Naive thymus-derived CD4-positive, alpha-beta T cell (primary cell): ENCODE measurements at regions not wholly inside any gene's neighbourhood (a gene's known extent, or its start where the extent isn't known, plus 50 kb on each side); places are given as distances from the start of the nearest gene placed in this dataset.

ENCODE experiments used
- ATAC-seq: fragments of 150-1000 bp; cut with Tn5 transposase; 2 replicates; pipeline ENCODE4 v1.10.0; 2021; ENCODE audit warnings: mild to moderate bottlenecking, moderate library complexity
- CTCF ChIA-PET: fragments of 350-600 bp; sonication (Branson Sonifier 250); formaldehyde crosslinking; loops from one replicate; lab custom pipeline; 2021; ENCODE audit warnings: antibody characterized with exemption; lab: Charles Lee
- POLR2A ChIA-PET: fragments of 350-600 bp; sonication (Branson Sonifier 250); formaldehyde crosslinking; loops from one replicate; lab custom pipeline; 2021; ENCODE audit warnings: antibody characterized with exemption, inconsistent platforms; lab: Charles Lee
- DNase-seq, 9 donors: peaks; one replicate each; pipeline versions ENCODE4 v3.0.0 to v3.0.0-alpha.2; 2020 to 2022; ENCODE audit warnings: mixed read lengths in 1 of 9
- H3K27ac ChIP-seq: one replicate; pipeline ENCODE4 v1.7.0; 2013; ENCODE audit warnings: mild to moderate bottlenecking, low read depth, low read length, moderate library complexity
- H3K27me3 ChIP-seq, 2 donors: one replicate each; pipeline ENCODE4 v1.7.0; 2013; ENCODE audit warnings: low read length in 2 of 2, mild to moderate bottlenecking in 2 of 2, moderate library complexity in 2 of 2; ENCODE audit not compliant: control insufficient read depth in 2 of 2, insufficient read depth in 2 of 2
- H3K36me3 ChIP-seq, 3 experiments: 1 replicate in 2 of 3; 2 replicates in 1 of 3; pipeline ENCODE4 v1.7.0; 2013; ENCODE audit warnings: low read length in 3 of 3, mild to moderate bottlenecking in 3 of 3, moderate library complexity in 1 of 3; ENCODE audit not compliant: insufficient read depth in 3 of 3, control insufficient read depth in 2 of 3
- H3K4me1 ChIP-seq, 2 donors: one replicate each; pipeline ENCODE4 v1.7.0; 2013; ENCODE audit warnings: low read length in 2 of 2, mild to moderate bottlenecking in 2 of 2, moderate library complexity in 1 of 2; ENCODE audit not compliant: control insufficient read depth in 2 of 2, insufficient read depth in 2 of 2
- H3K4me3 ChIP-seq: 2 replicates; pipeline ENCODE4 v1.7.0; 2013; ENCODE audit warnings: mild to moderate bottlenecking, low read length
- H3K9me3 ChIP-seq, 3 experiments: 1 replicate in 2 of 3; 2 replicates in 1 of 3; pipeline ENCODE4 v1.7.0; 2013; ENCODE audit warnings: low read length in 3 of 3; ENCODE audit not compliant: control insufficient read depth in 2 of 3
- H3K27ac Mint-ChIP-seq, 9 donors: one replicate each; pipeline ENCODE4 v1.8.0; 2020 to 2022; ENCODE audit warnings: mixed read lengths in 9 of 9, mild to moderate bottlenecking in 8 of 9, moderate library complexity in 5 of 9, inconsistent platforms in 2 of 9
- H3K27me3 Mint-ChIP-seq, 5 donors: one replicate each; pipeline ENCODE4 v1.8.0; 2021 to 2022; ENCODE audit warnings: mixed read lengths in 5 of 5, mild to moderate bottlenecking in 1 of 5
- H3K36me3 Mint-ChIP-seq, 5 donors: one replicate each; pipeline ENCODE4 v1.8.0; 2020 to 2022; ENCODE audit warnings: mixed read lengths in 5 of 5, mild to moderate bottlenecking in 3 of 5, inconsistent platforms in 1 of 5
- H3K4me1 Mint-ChIP-seq, 7 donors: one replicate each; pipeline ENCODE4 v1.8.0; 2020 to 2022; ENCODE audit warnings: mixed read lengths in 7 of 7, mild to moderate bottlenecking in 3 of 7, inconsistent platforms in 1 of 7
- H3K4me3 Mint-ChIP-seq, 10 donors: one replicate each; pipeline ENCODE4 v1.8.0; 2020 to 2022; ENCODE audit warnings: mild to moderate bottlenecking in 10 of 10, mixed read lengths in 10 of 10, moderate library complexity in 6 of 10, inconsistent platforms in 2 of 10
- H3K9me3 Mint-ChIP-seq, 11 donors: one replicate each; pipeline ENCODE4 v1.8.0; 2020 to 2022; ENCODE audit warnings: mixed read lengths in 11 of 11, mild to moderate bottlenecking in 4 of 11, inconsistent platforms in 1 of 11, moderate library complexity in 1 of 11
- intact Hi-C, 2 donors: fragments of 100-400 bp; cut with micrococcal nuclease; formaldehyde crosslinking; loops; one replicate each; pipeline ENCODE4 v1.15.1; 2023

DNA sequence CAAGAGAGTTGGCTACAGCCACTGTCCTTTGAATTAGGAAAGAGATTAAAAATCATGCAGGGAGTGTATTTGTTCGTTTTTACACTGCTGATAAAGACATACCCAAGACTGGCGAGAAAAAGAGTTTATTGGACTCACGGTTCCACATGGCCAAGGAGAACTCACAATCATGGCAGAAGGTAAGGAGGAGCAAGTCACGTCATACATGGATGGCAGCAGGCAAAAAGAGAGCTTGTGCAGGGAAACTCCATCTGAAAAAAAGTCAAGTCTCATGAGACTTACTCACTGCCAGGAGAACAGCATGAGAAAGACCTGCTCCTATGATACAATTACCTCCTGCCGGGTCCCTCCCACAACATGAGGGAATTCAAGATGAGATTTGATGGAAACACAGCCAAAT, 1595.2 kb downstream of the KCNT2 start:
- no peaks in the 10 kb centered on the region for H3K36me3 ChIP-seq
- H3K27me3 ChIP-seq, result no peaks in the 10 kb centered on the region
- Mint-ChIP-seq H3K27me3 (no peaks in the 10 kb centered on the region), H3K4me3 (no peak overlapping the region), H3K4me1 (no peaks in the 10 kb centered on the region), H3K27ac (no peak overlapping the region), H3K36me3 (no peaks in the 10 kb centered on the region), H3K9me3 (peaks cover 0 to 13% (median 4%) of the 10 kb centered on the region in 11 donors)
- ChIA-PET POLR2A (no interaction called here), CTCF (no interaction called here)
- no peak overlapping the region for H3K4me3 ChIP-seq
- ATAC-seq (no peak), DNase-seq (no peak)
- H3K4me1 ChIP-seq, result no peaks in the 10 kb centered on the region
- H3K9me3 ChIP-seq, result no peaks in the 10 kb centered on the region
- no peak overlapping the region for H3K27ac ChIP-seq
- intact Hi-C loops, result no loop called here

DNA sequence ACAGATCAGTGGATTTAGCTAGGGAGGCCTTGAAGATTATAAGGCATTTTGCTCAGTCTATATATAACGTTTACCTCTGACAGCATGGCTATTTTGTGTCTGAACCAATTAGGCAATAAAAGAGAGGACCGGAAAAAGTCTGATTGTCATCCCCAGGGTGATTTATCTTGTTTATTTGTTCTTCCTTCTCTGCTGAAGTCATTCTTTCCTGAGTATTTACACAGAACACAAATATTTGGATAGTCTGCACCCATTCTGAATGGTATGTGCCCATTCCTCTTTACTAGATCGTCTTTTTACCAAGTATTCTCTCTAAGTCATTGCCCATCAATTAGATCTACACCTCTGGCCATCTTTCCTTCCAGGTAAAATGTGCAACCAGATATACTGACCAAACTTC, 1602.9 kb downstream of the KCNT2 start:
- Histone ChIP-seq H3K27me3 (no peaks in the 10 kb centered on the region), H3K27ac (no peak overlapping the region), H3K4me3 (no peak overlapping the region), H3K4me1 (no peaks in the 10 kb centered on the region), H3K36me3 (no peaks in the 10 kb centered on the region), H3K9me3 (no peaks in the 10 kb centered on the region)
- ATAC-seq (no peak), DNase-seq (no peak)
- intact Hi-C loops, result no loop called here
- H3K4me3 Mint-ChIP-seq, result no peak overlapping the region
- no peak overlapping the region for H3K27ac Mint-ChIP-seq
- H3K4me1 Mint-ChIP-seq, result no peaks in the 10 kb centered on the region
- H3K9me3 Mint-ChIP-seq, result no peaks in the 10 kb centered on the region
- CTCF ChIA-PET, result no interaction called here
- no peaks in the 10 kb centered on the region for H3K36me3 Mint-ChIP-seq
- POLR2A ChIA-PET, result no interaction called here
- H3K27me3 Mint-ChIP-seq, result no peaks in the 10 kb centered on the region

DNA sequence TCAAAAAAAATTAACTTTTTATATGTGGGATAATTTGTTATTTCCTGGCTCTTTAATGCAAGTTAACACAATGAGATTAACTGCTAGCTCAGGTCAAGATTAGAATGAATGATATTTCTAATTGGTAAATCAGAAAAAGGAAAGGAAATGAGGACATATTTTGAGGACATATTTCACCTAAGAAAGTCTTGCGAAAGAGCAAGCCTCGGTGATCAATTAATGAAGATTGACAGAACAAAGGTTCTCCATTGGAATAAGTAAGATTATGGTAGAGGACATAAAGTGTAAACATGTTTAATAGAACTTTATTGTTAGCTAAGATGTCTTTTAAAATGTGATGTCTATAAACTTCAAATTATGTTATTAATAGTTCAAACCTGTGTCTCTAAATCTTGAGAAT, 1617.8 kb downstream of the KCNT2 start:
- ChIA-PET CTCF (no interaction called here), POLR2A (no interaction called here)
- DNase-seq (no peak), ATAC-seq (no peak)
- Histone ChIP-seq H3K4me1 (no peaks in the 10 kb centered on the region), H3K36me3 (no peaks in the 10 kb centered on the region), H3K9me3 (no peaks in the 10 kb centered on the region), H3K27me3 (no peaks in the 10 kb centered on the region), H3K4me3 (no peak overlapping the region), H3K27ac (no peak overlapping the region)
- no peaks in the 10 kb centered on the region for H3K4me1 Mint-ChIP-seq
- H3K27ac Mint-ChIP-seq, result no peak overlapping the region
- no peak overlapping the region for H3K4me3 Mint-ChIP-seq
- no peaks in the 10 kb centered on the region for H3K27me3 Mint-ChIP-seq
- intact Hi-C loops, result no loop called here
- H3K36me3 Mint-ChIP-seq, result no peaks in the 10 kb centered on the region
- H3K9me3 Mint-ChIP-seq, result peaks cover 0 to 2% (median 0%) of the 10 kb centered on the region in 11 donors

DNA sequence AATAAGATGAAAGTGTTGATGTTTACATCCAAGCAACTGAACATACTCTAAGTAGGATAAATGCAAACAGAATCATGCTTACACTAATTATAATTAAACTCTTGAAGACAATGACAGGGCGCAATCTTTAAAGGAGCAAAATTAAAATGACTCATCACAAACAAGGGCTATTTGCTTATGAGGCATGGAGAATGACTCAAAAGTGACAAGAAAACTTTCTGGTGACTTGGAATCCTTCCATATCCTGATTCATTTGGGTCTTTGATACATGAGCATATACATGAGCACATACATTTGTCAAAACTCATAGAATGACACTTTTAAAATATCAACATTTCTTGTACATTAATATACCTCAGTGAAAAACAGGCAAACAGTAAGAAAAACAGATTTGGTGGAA, 1632.3 kb downstream of the KCNT2 start:
- peaks cover 0 to 16% (median 0%) of the 10 kb centered on the region in 11 donors for H3K9me3 Mint-ChIP-seq
- DNase-seq (no peak), ATAC-seq (no peak)
- no peaks in the 10 kb centered on the region for H3K27me3 Mint-ChIP-seq
- no peaks in the 10 kb centered on the region for H3K36me3 Mint-ChIP-seq
- H3K27ac ChIP-seq, result no peak overlapping the region
- no peaks in the 10 kb centered on the region for H3K36me3 ChIP-seq
- no peaks in the 10 kb centered on the region for H3K4me1 ChIP-seq
- no peaks in the 10 kb centered on the region for H3K9me3 ChIP-seq
- CTCF ChIA-PET, result no interaction called here
- intact Hi-C loops, result no loop called here
- H3K4me3 Mint-ChIP-seq, result no peak overlapping the region
- no peak overlapping the region for H3K27ac Mint-ChIP-seq
- H3K27me3 ChIP-seq, result no peaks in the 10 kb centered on the region
- H3K4me1 Mint-ChIP-seq, result no peaks in the 10 kb centered on the region
- H3K4me3 ChIP-seq, result no peak overlapping the region
- POLR2A ChIA-PET, result no interaction called here

DNA sequence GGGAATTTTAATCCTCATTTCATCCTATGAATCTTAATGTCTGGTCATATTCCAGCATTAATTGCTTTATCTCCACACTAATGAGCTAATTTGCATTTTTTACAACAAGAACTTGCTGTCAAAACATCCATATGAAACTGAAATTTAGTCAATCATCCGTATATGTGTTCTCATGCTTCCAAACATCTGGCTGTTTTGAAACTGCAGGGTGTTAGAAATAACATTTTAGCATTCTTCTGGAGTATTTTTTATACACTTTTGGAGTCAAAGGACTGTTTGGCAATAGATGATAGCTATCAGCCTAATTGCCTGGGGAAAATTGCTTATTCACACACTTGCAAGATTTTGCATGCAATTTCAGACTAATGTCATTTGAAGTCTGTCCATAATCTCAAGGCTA, 1639.3 kb downstream of the KCNT2 start:
- H3K36me3 Mint-ChIP-seq, result no peaks in the 10 kb centered on the region
- no peak overlapping the region for H3K27ac Mint-ChIP-seq
- no peaks in the 10 kb centered on the region for H3K4me1 Mint-ChIP-seq
- no peaks in the 10 kb centered on the region for H3K27me3 Mint-ChIP-seq
- no peak for ATAC-seq
- Histone ChIP-seq H3K4me1 (no peaks in the 10 kb centered on the region), H3K9me3 (no peaks in the 10 kb centered on the region), H3K27me3 (no peaks in the 10 kb centered on the region), H3K27ac (no peak overlapping the region), H3K36me3 (no peaks in the 10 kb centered on the region), H3K4me3 (no peak overlapping the region)
- intact Hi-C loops, result no loop called here
- POLR2A ChIA-PET, result no interaction called here
- peaks cover 0 to 6% (median 0%) of the 10 kb centered on the region in 11 donors for H3K9me3 Mint-ChIP-seq
- no peak for DNase-seq
- H3K4me3 Mint-ChIP-seq, result no peak overlapping the region
- CTCF ChIA-PET, result no interaction called here

DNA sequence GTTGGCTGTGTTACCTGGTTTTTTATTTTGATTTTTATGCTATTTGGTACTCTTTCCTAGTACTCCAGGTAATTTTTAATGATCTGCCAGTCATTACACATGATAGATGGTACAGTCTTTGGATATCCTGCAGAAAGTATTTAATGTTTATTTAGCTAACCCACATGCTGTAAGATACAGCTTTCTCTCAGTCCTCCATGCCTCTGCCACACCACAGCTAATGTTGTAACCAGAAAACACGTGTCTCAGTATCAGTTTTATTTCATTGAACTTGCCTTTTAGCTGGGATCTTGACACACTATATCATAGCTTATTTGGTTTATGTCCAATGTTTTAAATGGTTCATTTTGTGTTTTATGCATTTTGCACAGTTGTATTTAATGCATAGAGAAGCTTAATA, 1648.4 kb downstream of the KCNT2 start:
- ATAC-seq, result no peak
- H3K27me3 ChIP-seq, result no peaks in the 10 kb centered on the region

DNA sequence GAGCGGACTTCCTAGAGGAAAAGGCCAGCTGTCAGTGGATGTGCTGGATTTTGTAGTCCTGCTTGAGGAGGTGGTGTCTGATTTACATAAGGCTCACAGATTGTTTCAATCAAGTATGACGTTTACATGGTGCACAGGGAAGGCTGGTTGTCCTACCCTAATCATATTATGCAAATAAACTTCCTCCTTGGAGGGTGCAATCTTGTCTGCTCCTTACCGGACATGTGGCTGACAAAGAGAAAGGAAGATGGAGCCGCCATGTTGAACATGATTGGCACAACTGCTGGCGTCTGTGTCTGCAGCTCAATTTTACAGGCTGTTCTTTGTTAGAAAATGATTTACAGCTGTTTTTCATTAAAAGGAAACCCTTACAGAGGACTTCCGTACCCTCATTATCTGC, 1656.1 kb downstream of the KCNT2 start:
- H3K4me1 Mint-ChIP-seq, result no peaks in the 10 kb centered on the region
- ChIA-PET POLR2A (no interaction called here), CTCF (no interaction called here)
- H3K4me1 ChIP-seq, result no peaks in the 10 kb centered on the region
- H3K27me3 ChIP-seq, result no peaks in the 10 kb centered on the region
- no peaks in the 10 kb centered on the region for H3K36me3 ChIP-seq
- no peaks in the 10 kb centered on the region for H3K36me3 Mint-ChIP-seq
- no peak overlapping the region for H3K4me3 Mint-ChIP-seq
- DNase-seq (no peak), ATAC-seq (no peak)
- intact Hi-C loops, result no loop called here
- H3K9me3 Mint-ChIP-seq, result peaks cover 0 to 10% (median 0%) of the 10 kb centered on the region in 11 donors
- no peak overlapping the region for H3K27ac ChIP-seq
- no peak overlapping the region for H3K27ac Mint-ChIP-seq
- H3K4me3 ChIP-seq, result no peak overlapping the region
- H3K9me3 ChIP-seq, result no peaks in the 10 kb centered on the region
- H3K27me3 Mint-ChIP-seq, result no peaks in the 10 kb centered on the region

More for the DNA sequence above, 1648.4 kb downstream of the KCNT2 start:
- H3K27ac ChIP-seq, result no peak overlapping the region
- H3K27ac Mint-ChIP-seq, result no peak overlapping the region
- H3K27me3 Mint-ChIP-seq, result no peaks in the 10 kb centered on the region
- no peaks in the 10 kb centered on the region for H3K4me1 ChIP-seq
- intact Hi-C loops, result no loop called here
- DNase-seq, result no peak
- H3K4me3 Mint-ChIP-seq, result no peak overlapping the region
- ChIA-PET CTCF (no interaction called here), POLR2A (no interaction called here)
- H3K4me3 ChIP-seq, result no peak overlapping the region
- H3K9me3 ChIP-seq, result no peaks in the 10 kb centered on the region
- no peaks in the 10 kb centered on the region for H3K36me3 Mint-ChIP-seq
- H3K36me3 ChIP-seq, result no peaks in the 10 kb centered on the region
- no peaks in the 10 kb centered on the region for H3K4me1 Mint-ChIP-seq
- H3K9me3 Mint-ChIP-seq, result no peaks in the 10 kb centered on the region
